GM12878 (cell line): ENCODE measurements at regions not wholly inside any gene's neighbourhood (a gene's known extent, or its start where the extent isn't known, plus 50 kb on each side); places are given as distances from the start of the nearest gene placed in this dataset.

ENCODE experiments used
- CREM ChIP-seq: IDR thresholded peaks from 2 replicates; pipeline ENCODE4 v1.6.1; 2014; ENCODE audit warnings: antibody characterized with exemption, low read depth
- HDAC6 ChIP-seq: fragments of 200-600 bp; sonication (generic); IDR thresholded peaks from one replicate; pipeline ENCODE4 v1.8.0; 2017; ENCODE audit warnings: antibody characterized with exemption; ENCODE audit not compliant: unreplicated experiment
- JUND ChIP-seq: IDR thresholded peaks from 2 replicates; pipeline ENCODE4 v1.6.1; 2012; ENCODE audit warnings: low read depth, mild to moderate bottlenecking, low read length, improper control_type of control experiment, moderate library complexity
- NR2C1 ChIP-seq: fragments of 450-650 bp; IDR thresholded peaks from 2 replicates; pipeline ENCODE4 v1.6.1; 2017; ENCODE audit warnings: antibody characterized with exemption, mild to moderate bottlenecking, moderate library complexity
- NRF1 ChIP-seq: conservative IDR thresholded peaks from 2 replicates; pipeline ENCODE4 v1.6.1; 2011; ENCODE audit warnings: mild to moderate bottlenecking, low read depth, low read length, improper control_type of control experiment
- PRDM15 ChIP-seq: fragments of 450-650 bp; formaldehyde crosslinking; IDR thresholded peaks from 2 replicates; pipeline ENCODE4 v1.4.0; 2020; ENCODE audit warnings: mild to moderate bottlenecking, moderate library complexity
- STAT1 ChIP-seq: fragments of 450-650 bp; conservative IDR thresholded peaks from 2 replicates; pipeline ENCODE4 v1.6.1; 2014; ENCODE audit warnings: antibody characterized with exemption, mild to moderate bottlenecking
- TF ChIP-seq, protein P1 (sequence below): fragments of 450-650 bp; IDR thresholded peaks from 2 replicates; pipeline ENCODE4 v1.6.1; 2017; ENCODE audit warnings: low read depth, mild to moderate bottlenecking, moderate library complexity

GRCh38 chr5:99029172-99029571 lies 100.4 kb upstream of the CHD1 start (continued):
- TF ChIP-seq, protein P1, sequence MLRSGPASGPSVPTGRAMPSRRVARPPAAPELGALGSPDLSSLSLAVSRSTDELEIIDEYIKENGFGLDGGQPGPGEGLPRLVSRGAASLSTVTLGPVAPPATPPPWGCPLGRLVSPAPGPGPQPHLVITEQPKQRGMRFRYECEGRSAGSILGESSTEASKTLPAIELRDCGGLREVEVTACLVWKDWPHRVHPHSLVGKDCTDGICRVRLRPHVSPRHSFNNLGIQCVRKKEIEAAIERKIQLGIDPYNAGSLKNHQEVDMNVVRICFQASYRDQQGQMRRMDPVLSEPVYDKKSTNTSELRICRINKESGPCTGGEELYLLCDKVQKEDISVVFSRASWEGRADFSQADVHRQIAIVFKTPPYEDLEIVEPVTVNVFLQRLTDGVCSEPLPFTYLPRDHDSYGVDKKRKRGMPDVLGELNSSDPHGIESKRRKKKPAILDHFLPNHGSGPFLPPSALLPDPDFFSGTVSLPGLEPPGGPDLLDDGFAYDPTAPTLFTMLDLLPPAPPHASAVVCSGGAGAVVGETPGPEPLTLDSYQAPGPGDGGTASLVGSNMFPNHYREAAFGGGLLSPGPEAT = no peak
- TF ChIP-seq NRF1 = no peak
- TF ChIP-seq STAT1 = no peak
- TF ChIP-seq JUND = no peak
- TF ChIP-seq CREM = 0 out of 2 replicates have a peak, but pooled peaks have one; percentile 45
- no peak for TF ChIP-seq NR2C1
- no peak for TF ChIP-seq HDAC6
- TF ChIP-seq PRDM15 (CRISPR knock-in tag) = no peak
